IMR-90 (cell line): ENCODE measurements at regions not wholly inside any gene's neighbourhood (a gene's known extent, or its start where the extent isn't known, plus 50 kb on each side); places are given as distances from the start of the nearest gene placed in this dataset.

Experiments used
- ATAC-seq: fragments of 200-7000 bp; cut with Tn5 transposase; 2 replicates; pipeline ENCODE4 v1.9.1; 2020; ENCODE audit warnings: low read depth, mild to moderate bottlenecking, moderate library complexity
- BruUV-seq: library from RNA; stranded (reverse); fragments of 400-500 nt; replicated peaks from 2 replicates; lab custom pipeline; 2021; lab: Mats Ljungman, UMichigan
- CTCF ChIA-PET: fragments of 300-600 bp; formaldehyde crosslinking; extraction: SDS; loops from one replicate; lab custom pipeline; 2021; ENCODE audit warnings: antibody characterized with exemption; lab: Yijun Ruan, JAX
- POLR2A ChIA-PET: fragments of 300-600 bp; sonication (Branson Sonifier 250); formaldehyde crosslinking; loops from one replicate; lab custom pipeline; 2022; ENCODE audit warnings: antibody characterized with exemption; ENCODE audit not compliant: unreplicated experiment; lab: Charles Lee
- DNase-seq: peaks from one replicate; pipeline ENCODE4 v3.0.0; 2013
- H2AFZ ChIP-seq: replicated peaks from 2 replicates; pipeline ENCODE3; 2013; ENCODE audit warnings: low read length, mild to moderate bottlenecking; ENCODE audit not compliant: poor library complexity
- H2AK5ac ChIP-seq: 2 replicates; pipeline ENCODE4 v1.6.1; 2013; ENCODE audit warnings: low read depth, low read length, inconsistent platforms
- H2AK9ac ChIP-seq: replicated peaks from 2 replicates; pipeline ENCODE3; 2013; ENCODE audit warnings: mild to moderate bottlenecking, low read depth, low read length, moderate library complexity; ENCODE audit not compliant: poor library complexity
- H2BK120ac ChIP-seq: 2 replicates; pipeline ENCODE4 v1.6.1; 2013; ENCODE audit warnings: low read depth, low read length, inconsistent platforms
- H2BK15ac ChIP-seq: 3 replicates; pipeline ENCODE4 v1.6.1; 2013; ENCODE audit warnings: low read depth, low read length, inconsistent platforms
- H2BK20ac ChIP-seq: 2 replicates; pipeline ENCODE4 v1.6.1; 2013; ENCODE audit warnings: low read depth, mild to moderate bottlenecking, inconsistent platforms, low read length, moderate library complexity
- H2BK5ac ChIP-seq: 2 replicates; pipeline ENCODE4 v1.6.1; 2013; ENCODE audit warnings: mild to moderate bottlenecking, low read depth, low read length, inconsistent platforms; ENCODE audit not compliant: poor library complexity, severe bottlenecking
- H3K14ac ChIP-seq: replicated peaks from 2 replicates; pipeline ENCODE4 v1.6.1; 2013; ENCODE audit warnings: low read depth, low read length, inconsistent platforms
- H3K18ac ChIP-seq: 2 replicates; pipeline ENCODE4 v1.6.1; 2013; ENCODE audit warnings: low read depth, low read length, control low read depth
- H3K23ac ChIP-seq: 2 replicates; pipeline ENCODE4 v1.6.1; 2013; ENCODE audit warnings: low read depth, low read length, inconsistent platforms
- H3K27ac ChIP-seq: 2 replicates; pipeline ENCODE4 v1.5.1; 2013; ENCODE audit warnings: mild to moderate bottlenecking, control low read depth, low read length; ENCODE audit not compliant: insufficient read depth
- H3K27me3 ChIP-seq: 2 replicates; pipeline ENCODE4 v1.6.1; 2013; ENCODE audit warnings: low read length; ENCODE audit not compliant: control insufficient read depth, insufficient read depth
- H3K36me3 ChIP-seq: 2 replicates; pipeline ENCODE4 v1.6.1; 2013; ENCODE audit warnings: low read length, mixed read lengths; ENCODE audit not compliant: control insufficient read depth, insufficient read depth
- H3K4ac ChIP-seq: 2 replicates; pipeline ENCODE4 v1.6.1; 2013; ENCODE audit warnings: low read depth, low read length, inconsistent platforms
- H3K4me1 ChIP-seq: 2 replicates; pipeline ENCODE4 v1.6.1; 2013; ENCODE audit warnings: low read length, mixed read lengths; ENCODE audit not compliant: control insufficient read depth, insufficient read depth
- H3K4me2 ChIP-seq: 2 replicates; pipeline ENCODE4 v1.6.1; 2013; ENCODE audit warnings: low read depth, mild to moderate bottlenecking, control low read depth, low read length, moderate library complexity
- H3K4me3 ChIP-seq: 2 replicates; pipeline ENCODE4 v1.5.1; 2013; ENCODE audit warnings: low read depth, mild to moderate bottlenecking, control low read depth, low read length, moderate library complexity; ENCODE audit not compliant: insufficient read depth
- H3K56ac ChIP-seq: 2 replicates; pipeline ENCODE4 v1.6.1; 2013; ENCODE audit warnings: low read length, inconsistent platforms; ENCODE audit not compliant: insufficient read depth; ENCODE audit errors: extremely low read depth
- H3K79me1 ChIP-seq, 2 experiments: 2 replicates each; pipeline ENCODE4 v1.6.1; 2013; ENCODE audit warnings: low read length in 2 of 2, inconsistent platforms in 1 of 2, low read depth in 1 of 2
- H3K9ac ChIP-seq: 2 replicates; pipeline ENCODE4 v1.6.1; 2013; ENCODE audit warnings: low read depth, low read length, control low read depth
- H3K9me1 ChIP-seq: 2 replicates; pipeline ENCODE4 v1.6.1; 2013; ENCODE audit warnings: low read length, inconsistent platforms; ENCODE audit not compliant: insufficient read depth
- H3K9me3 ChIP-seq: 2 replicates; pipeline ENCODE4 v1.6.1; 2013; ENCODE audit warnings: low read length; ENCODE audit not compliant: control insufficient read depth, insufficient read depth
- H4K20me1 ChIP-seq: 2 replicates; pipeline ENCODE4 v1.6.1; 2013; ENCODE audit warnings: low read length, inconsistent platforms; ENCODE audit not compliant: insufficient read depth
- H4K5ac ChIP-seq: 2 replicates; pipeline ENCODE4 v1.6.1; 2013; ENCODE audit warnings: mild to moderate bottlenecking, low read depth, low read length, control low read depth
- H4K8ac ChIP-seq, 2 experiments: 2 replicates each; pipeline ENCODE4 v1.6.1; 2013; ENCODE audit warnings: low read depth in 2 of 2, low read length in 2 of 2, control low read depth in 1 of 2, inconsistent platforms in 1 of 2
- H4K91ac ChIP-seq: 2 replicates; pipeline ENCODE4 v1.6.1; 2013; ENCODE audit warnings: low read depth, low read length, inconsistent platforms; ENCODE audit not compliant: insufficient read depth
- BHLHE40 ChIP-seq: fragments of 150-350 bp; IDR thresholded peaks from 2 replicates; pipeline ENCODE4 v1.6.1; 2016; ENCODE audit warnings: mild to moderate bottlenecking, low read depth, low read length
- MXI1 ChIP-seq: IDR thresholded peaks from 2 replicates; pipeline ENCODE4 v1.6.1; 2012; ENCODE audit warnings: low read depth, mild to moderate bottlenecking, low read length, moderate library complexity, borderline replicate concordance
- RAD21 ChIP-seq: IDR thresholded peaks from 2 replicates; pipeline ENCODE4 v1.6.1; 2012; ENCODE audit warnings: low read length, improper control_type of control experiment
- RCOR1 ChIP-seq: IDR thresholded peaks from 2 replicates; pipeline ENCODE4 v1.6.1; 2012; ENCODE audit warnings: mild to moderate bottlenecking, low read length, improper control_type of control experiment; ENCODE audit not compliant: insufficient replicate concordance
- WGBS, 2 experiments: methylation state at CpG; one replicate each; pipeline versions ENCODE4 v1.1.5 to v1.1.7; 2013; ENCODE audit warnings: missing lambda C conversion rate in 2 of 2; ENCODE audit not compliant: insufficient read length in 1 of 2; ENCODE audit errors: extremely low coverage in 2 of 2; 5-methylcytosine and 5-hydroxymethylcytosine counted together
- dilution Hi-C: fragments of 300-500 bp; cut with HindIII; formaldehyde crosslinking; loops from one replicate; pipeline ENCODE4 v1.14.3; 2018; ENCODE audit warnings: low sequenced_read_pairs; ENCODE audit not compliant: unreplicated experiment
- in situ Hi-C: fragments of 300-500 bp; cut with MboI; formaldehyde crosslinking; loops from 3 replicates; pipeline ENCODE4 v1.14.3; 2019; ENCODE audit warnings: low sequenced_read_pairs, inconsistent platforms, mixed read lengths
- intact Hi-C: fragments of 100-400 bp; cut with micrococcal nuclease; formaldehyde crosslinking; loops from 2 replicates; pipeline ENCODE4 v1.10.0; 2022

DNA sequence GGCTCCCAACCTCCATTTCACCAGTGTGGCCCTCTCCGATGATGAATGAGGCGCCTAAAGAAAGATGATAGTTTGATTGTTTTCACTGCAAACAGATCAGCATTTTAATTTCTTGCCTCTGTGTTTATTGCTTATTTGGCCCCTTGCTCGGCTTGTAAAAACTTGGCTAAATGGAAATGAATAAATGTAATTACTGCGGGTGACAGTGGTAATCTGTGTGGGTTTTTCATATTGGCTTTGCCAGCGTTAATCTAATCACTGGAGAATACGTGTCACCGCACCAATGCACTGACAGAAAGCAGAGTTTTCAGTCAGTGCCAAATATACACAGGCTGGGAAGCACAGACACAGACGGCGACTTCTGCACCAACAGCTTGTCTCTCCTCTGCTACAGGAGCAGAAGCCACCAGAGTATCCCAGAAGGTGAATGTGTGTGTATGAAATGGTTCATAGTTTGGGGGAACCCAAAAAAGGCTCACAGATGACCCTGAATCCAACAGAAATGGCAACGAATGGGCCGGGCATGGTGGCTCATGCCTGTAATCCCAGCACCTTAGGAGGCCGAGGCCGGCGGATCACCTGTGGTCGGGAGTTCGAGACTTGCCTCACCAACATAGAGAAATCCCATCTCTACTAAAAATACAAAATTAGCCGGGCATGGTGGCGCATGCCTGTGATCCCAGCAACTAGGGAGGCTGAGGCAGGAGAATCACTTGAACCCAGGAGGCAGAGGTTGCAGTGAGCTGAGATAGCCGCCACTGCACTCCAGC is 534.0 kb downstream of the PKHD1 start:
- Histone ChIP-seq H3K9me1 (no peaks in the 10 kb centered on the region), H2AFZ (no peak overlapping the region), H2BK120ac (no peak overlapping the region), H3K36me3 (no peaks in the 10 kb centered on the region), H3K27me3 (no peaks in the 10 kb centered on the region), H3K4me2 (no peak overlapping the region), H3K4me1 (no peaks in the 10 kb centered on the region), H3K18ac (no peak overlapping the region), H3K9ac (no peak overlapping the region), H2BK5ac (no peak overlapping the region), H3K23ac (no peak overlapping the region), H2AK5ac (no peak overlapping the region), H4K91ac (no peak overlapping the region), H3K27ac (no peak overlapping the region), H4K5ac (no peak overlapping the region), H3K4ac (no peak overlapping the region), H3K79me1 (no peaks in the 10 kb centered on the region), H3K4me3 (no peak overlapping the region), H3K9me3 (no peaks in the 10 kb centered on the region; the same call in 1 of the 2 replicates), H2AK9ac (no peak overlapping the region), H2BK15ac (no peak overlapping the region), H3K14ac (no peak overlapping the region), H4K8ac (no peak overlapping the region), H3K56ac (no peak overlapping the region), H4K20me1 (no peaks in the 10 kb centered on the region), H2BK20ac (no peak overlapping the region)
- POLR2A ChIA-PET: no interaction called here
- WGBS, 2 experiments: 0% methylated on average over 1 of the region's 19 CpGs; no CpG with 5 or more reads in 1 of the 2 experiments
- DNase-seq: no peak
- dilution Hi-C loops (no loop called here), intact Hi-C loops (no loop called here), in situ Hi-C loops (no loop called here)
- no peak for ATAC-seq
- CTCF ChIA-PET: no interaction called here
- TF ChIP-seq RAD21: no peak
- no peak for TF ChIP-seq BHLHE40
- no peak for TF ChIP-seq RCOR1
- no peak for TF ChIP-seq MXI1
- BruUV-seq: no TSS peak
